CD4-positive, alpha-beta T cell (primary cell): ENCODE measurements at regions not wholly inside any gene's neighbourhood (a gene's known extent, or its start where the extent isn't known, plus 50 kb on each side); places are given as distances from the start of the nearest gene placed in this dataset.

Experiments
- ATAC-seq: fragments of 200-7000 bp; cut with Tn5 transposase; one replicate; pipeline ENCODE4 v1.10.0; 2022; ENCODE audit warnings: mild to moderate bottlenecking; ENCODE audit not compliant: poor library complexity
- CTCF ChIA-PET: fragments of 350-600 bp; sonication (Branson Sonifier 250); formaldehyde crosslinking; loops from one replicate; lab custom pipeline; 2021; ENCODE audit warnings: antibody characterized with exemption, inconsistent platforms; lab: Charles Lee
- POLR2A ChIA-PET: fragments of 350-600 bp; sonication (Branson Sonifier 250); formaldehyde crosslinking; loops from one replicate; lab custom pipeline; 2021; ENCODE audit warnings: antibody characterized with exemption, inconsistent platforms; lab: Charles Lee
- DNase-seq, 14 experiments: peaks; one replicate each; pipeline ENCODE4 v3.0.0-alpha.2; 2013 to 2020; ENCODE audit warnings: mixed read lengths in 2 of 14
- H3K27ac ChIP-seq, 2 donors: one replicate each; pipeline versions ENCODE4 v1.5.1 to v1.7.0; 2013; ENCODE audit warnings: low read length in 2 of 2, low read depth in 1 of 2, mild to moderate bottlenecking in 1 of 2
- H3K27me3 ChIP-seq, 2 experiments: 1 replicate in 1 of 2; 2 replicates in 1 of 2; pipeline versions ENCODE4 v1.6.1 to v1.7.0; 2013; ENCODE audit warnings: low read length in 2 of 2, control low read depth in 1 of 2, mild to moderate bottlenecking in 1 of 2, moderate library complexity in 1 of 2; ENCODE audit not compliant: insufficient read depth in 2 of 2, control insufficient read depth in 1 of 2
- H3K36me3 ChIP-seq: one replicate; pipeline ENCODE4 v1.6.1; 2013; ENCODE audit warnings: low read length, control low read depth; ENCODE audit not compliant: insufficient read depth
- H3K4me1 ChIP-seq: one replicate; pipeline ENCODE4 v1.6.1; 2013; ENCODE audit warnings: low read length, control low read depth; ENCODE audit not compliant: insufficient read depth
- H3K4me3 ChIP-seq: one replicate; pipeline ENCODE4 v1.5.1; 2013; ENCODE audit warnings: mild to moderate bottlenecking, low read length, moderate library complexity
- H3K9me3 ChIP-seq, 2 experiments: 1 replicate in 1 of 2; 2 replicates in 1 of 2; pipeline versions ENCODE4 v1.6.1 to v1.7.0; 2013; ENCODE audit warnings: low read length in 2 of 2, mild to moderate bottlenecking in 2 of 2, control low read depth in 1 of 2, moderate library complexity in 1 of 2; ENCODE audit not compliant: control insufficient read depth in 1 of 2, insufficient read depth in 1 of 2
- H3K27ac Mint-ChIP-seq: one replicate; pipeline ENCODE4 v1.8.0; 2020; ENCODE audit warnings: mixed read lengths
- H3K27me3 Mint-ChIP-seq: one replicate; pipeline ENCODE4 v1.8.0; 2021; ENCODE audit warnings: mixed read lengths
- H3K36me3 Mint-ChIP-seq: one replicate; pipeline ENCODE4 v1.8.0; 2021; ENCODE audit warnings: low read depth, mixed read lengths
- H3K4me1 Mint-ChIP-seq: one replicate; pipeline ENCODE4 v1.8.0; 2021; ENCODE audit warnings: low read depth, mixed read lengths
- H3K4me3 Mint-ChIP-seq: one replicate; pipeline ENCODE4 v1.8.0; 2020; ENCODE audit warnings: mild to moderate bottlenecking, mixed read lengths
- H3K9me3 Mint-ChIP-seq: one replicate; pipeline ENCODE4 v1.8.0; 2020; ENCODE audit warnings: mixed read lengths
- CTCF ChIP-seq: fragments of 200-600 bp; IDR thresholded peaks from one replicate; pipeline ENCODE4 v1.8.0; 2022; ENCODE audit warnings: antibody characterized with exemption, mild to moderate bottlenecking
- intact Hi-C, 2 experiments: fragments of 100-400 bp; cut with DNase I in 1 of 2; cut with micrococcal nuclease in 1 of 2; formaldehyde crosslinking; loops; one replicate each; pipeline versions ENCODE4 v1.15.1 to v1.9.0; 2023 to 2025; cut with DNase I, micrococcal nuclease

- ATAC-seq, result no peak
- no peak for DNase-seq
- Mint-ChIP-seq H3K9me3 (no peaks in the 10 kb centered on the region), H3K27me3 (peaks cover 5% of the 10 kb centered on the region), H3K4me1 (no peaks in the 10 kb centered on the region), H3K4me3 (no peak overlapping the region), H3K36me3 (no peaks in the 10 kb centered on the region), H3K27ac (no peak overlapping the region)
- CTCF ChIA-PET, result no interaction called here
- Histone ChIP-seq H3K9me3 (no peaks in the 10 kb centered on the region), H3K36me3 (no peaks in the 10 kb centered on the region), H3K27ac (no peak overlapping the region), H3K4me1 (no peaks in the 10 kb centered on the region), H3K4me3 (no peak overlapping the region), H3K27me3 (peaks cover 0 to 2% of the 10 kb centered on the region in 2 experiments)
- no peak for TF ChIP-seq CTCF
- POLR2A ChIA-PET, result no interaction called here
- intact Hi-C loops, result no loop called here
Measured at GRCh38 chr10:78623578-78624215, 445.1 kb upstream of the ZMIZ1 start.

DNA sequence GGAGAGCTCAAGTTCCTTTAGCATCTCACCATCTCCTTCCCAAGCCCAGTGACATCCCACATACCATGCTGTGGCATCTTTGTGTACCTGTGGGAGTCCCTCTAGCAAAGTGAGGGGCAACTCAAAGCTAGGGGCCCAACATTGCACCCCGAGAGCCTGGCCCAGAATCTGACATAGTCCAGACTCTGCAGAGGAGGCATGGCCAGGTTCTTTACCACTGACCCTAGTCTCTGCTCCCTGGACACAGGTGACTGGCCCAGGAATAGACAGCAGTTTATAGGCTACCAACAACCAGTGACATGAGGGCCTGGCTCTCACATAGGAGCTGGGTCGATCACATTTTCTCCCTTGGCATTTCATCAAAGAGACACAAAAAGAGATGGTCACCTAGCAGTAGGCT lies 444.0 kb upstream of the ZMIZ1 start:
- DNase-seq (no peak), ATAC-seq (no peak)
- intact Hi-C loops, result no loop called here
- H3K27ac Mint-ChIP-seq, result no peak overlapping the region
- no peak overlapping the region for H3K27ac ChIP-seq
- H3K4me3 ChIP-seq, result no peak overlapping the region
- no peaks in the 10 kb centered on the region for H3K36me3 Mint-ChIP-seq
- no peaks in the 10 kb centered on the region for H3K4me1 ChIP-seq
- peaks cover 5% of the 10 kb centered on the region for H3K27me3 Mint-ChIP-seq
- no peaks in the 10 kb centered on the region for H3K9me3 Mint-ChIP-seq
- ChIA-PET CTCF (no interaction called here), POLR2A (no interaction called here)
- peaks cover 0 to 2% of the 10 kb centered on the region in 2 experiments for H3K27me3 ChIP-seq
- TF ChIP-seq CTCF, result no peak
- H3K4me1 Mint-ChIP-seq, result no peaks in the 10 kb centered on the region
- H3K36me3 ChIP-seq, result no peaks in the 10 kb centered on the region
- no peaks in the 10 kb centered on the region for H3K9me3 ChIP-seq
- H3K4me3 Mint-ChIP-seq, result no peak overlapping the region

DNA sequence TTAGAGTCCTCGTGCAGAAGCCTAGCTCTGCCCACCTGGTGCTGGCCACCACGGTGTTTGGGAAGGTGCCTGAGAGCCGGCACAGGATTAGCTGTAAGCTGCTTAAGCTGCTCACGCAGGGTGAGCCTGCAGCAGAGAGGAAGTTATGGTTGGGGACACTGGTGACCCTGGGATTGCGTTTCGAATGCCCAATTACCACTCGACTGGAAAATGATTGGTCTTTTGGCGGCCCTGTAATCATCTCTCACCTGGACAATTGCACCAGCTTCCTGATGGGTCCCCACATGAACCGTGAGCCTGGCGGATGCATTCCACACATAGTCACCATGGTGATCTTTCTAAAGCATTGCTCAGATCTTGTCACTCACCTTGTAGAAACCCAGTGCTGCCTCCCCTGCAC lies 442.3 kb upstream of the ZMIZ1 start:
- TF ChIP-seq CTCF, result no peak
- no peak overlapping the region for H3K4me3 Mint-ChIP-seq
- H3K27me3 ChIP-seq, result peaks cover 0 to 2% of the 10 kb centered on the region in 2 experiments
- H3K9me3 ChIP-seq, result no peaks in the 10 kb centered on the region
- H3K36me3 ChIP-seq, result no peaks in the 10 kb centered on the region
- H3K27me3 Mint-ChIP-seq, result no peaks in the 10 kb centered on the region
- no peaks in the 10 kb centered on the region for H3K4me1 Mint-ChIP-seq
- H3K9me3 Mint-ChIP-seq, result no peaks in the 10 kb centered on the region
- H3K27ac Mint-ChIP-seq, result no peak overlapping the region
- no peaks in the 10 kb centered on the region for H3K4me1 ChIP-seq
- H3K4me3 ChIP-seq, result no peak overlapping the region
- no peaks in the 10 kb centered on the region for H3K36me3 Mint-ChIP-seq
- ATAC-seq, result no peak
- POLR2A ChIA-PET, result no interaction called here
- H3K27ac ChIP-seq, result no peak overlapping the region
- intact Hi-C loops, result no loop called here
- DNase-seq, result no peak
- CTCF ChIA-PET, result no interaction called here
